Activated CD4-positive, alpha-beta T cell treated with anti-CD3 and anti-CD28 coated beads, Interleukin-2, amount 50 U/mL, for 16 hours (primary cell): ENCODE measurements at regions not wholly inside any gene's neighbourhood (a gene's known extent, or its start where the extent isn't known, plus 50 kb on each side); places are given as distances from the start of the nearest gene placed in this dataset.
"Not testable (repeated sequence)": the region's sequence is repeated elsewhere in the genome, so short reads cannot be mapped to it uniquely, and the experiment has no call there.

Source experiments
- DNase-seq: peaks from one replicate; pipeline ENCODE4 v3.0.0-alpha.2; 2020

DNA sequence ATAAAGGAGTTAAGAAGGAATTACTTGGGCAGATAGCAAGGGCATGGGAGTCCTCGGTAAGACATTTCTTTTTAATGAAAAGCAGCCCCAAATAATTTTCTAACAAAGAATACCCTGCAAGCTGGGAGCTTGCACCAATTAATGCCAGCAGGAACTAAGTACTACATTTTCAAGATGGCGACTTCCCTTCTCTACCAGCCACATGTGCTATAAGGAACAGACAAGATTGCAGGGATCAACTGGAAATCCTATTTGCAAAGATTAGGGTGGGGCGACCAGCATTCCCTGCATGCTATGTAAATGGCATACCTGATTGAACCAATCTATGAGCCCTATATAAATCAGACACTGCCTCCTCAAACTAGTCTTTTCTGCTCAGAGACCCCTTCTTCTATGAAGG lies 827.5 kb downstream of the ADCYAP1 start:
- no peak for DNase-seq

DNA sequence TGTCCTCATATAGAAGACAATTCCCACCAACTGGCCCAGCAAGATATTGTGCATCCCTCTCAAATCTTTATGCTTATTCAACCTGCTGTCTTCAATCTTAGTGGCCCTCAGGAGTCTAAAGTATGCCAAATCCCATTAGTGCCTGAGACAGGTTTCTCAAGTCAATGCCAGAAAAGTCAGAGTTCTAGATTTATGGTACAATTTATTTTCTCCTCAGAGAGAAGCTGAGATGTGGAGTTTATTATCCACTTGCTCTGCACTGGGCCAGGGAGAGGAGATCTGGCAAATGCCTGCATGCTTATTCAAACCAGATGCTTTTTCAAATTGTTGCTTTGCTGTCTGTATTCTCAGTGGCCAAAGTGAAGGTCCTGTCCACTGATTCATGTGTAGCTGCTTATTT lies 825.2 kb downstream of the METTL4 start:
- no peak for DNase-seq

GRCh38 chr18:1751249-1751648 lies 820.1 kb downstream of the METTL4 start:
- no peak for DNase-seq

- DNase-seq = no peak
Observed at GRCh38 chr18:1760901-1761300, 810.4 kb downstream of the METTL4 start.

DNA sequence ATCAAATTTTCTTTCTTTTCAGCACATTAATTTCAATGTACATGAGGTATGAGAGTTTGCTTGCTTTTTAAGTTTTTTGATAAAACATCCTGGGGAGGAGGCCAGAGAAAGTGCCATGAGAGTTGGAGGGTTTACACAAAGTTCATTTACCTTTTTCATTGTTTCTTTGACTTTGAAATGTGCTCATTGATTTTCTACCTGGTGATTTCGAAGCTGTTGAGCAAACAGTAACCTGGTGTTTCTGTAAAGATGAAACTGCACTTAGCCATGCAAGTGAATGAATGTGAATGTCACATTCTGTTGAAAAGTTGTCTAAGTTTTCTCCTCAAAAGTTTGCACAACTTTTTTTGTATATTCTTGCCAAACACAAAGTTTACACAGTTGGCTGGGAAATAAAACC lies 797.0 kb downstream of the METTL4 start:
- no peak for DNase-seq

DNA sequence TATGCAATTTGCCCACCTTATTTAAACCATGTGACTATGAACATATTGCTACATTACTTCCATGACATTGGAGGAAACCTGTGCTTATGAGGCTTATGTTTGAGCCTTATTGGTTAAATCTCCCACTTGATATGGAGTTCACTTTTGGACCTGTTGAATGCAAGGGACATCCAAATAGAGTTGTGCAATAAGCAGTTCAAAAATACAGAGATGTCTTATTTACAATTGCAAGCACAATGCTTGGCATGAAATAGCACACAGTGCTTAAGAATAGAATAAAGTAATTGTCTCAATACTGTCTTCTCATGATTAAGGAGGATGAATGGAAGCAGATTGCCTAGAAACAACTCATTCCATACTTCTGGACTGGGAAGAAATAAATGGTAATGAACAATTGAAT lies 793.5 kb downstream of the METTL4 start:
- DNase-seq = no peak

DNA sequence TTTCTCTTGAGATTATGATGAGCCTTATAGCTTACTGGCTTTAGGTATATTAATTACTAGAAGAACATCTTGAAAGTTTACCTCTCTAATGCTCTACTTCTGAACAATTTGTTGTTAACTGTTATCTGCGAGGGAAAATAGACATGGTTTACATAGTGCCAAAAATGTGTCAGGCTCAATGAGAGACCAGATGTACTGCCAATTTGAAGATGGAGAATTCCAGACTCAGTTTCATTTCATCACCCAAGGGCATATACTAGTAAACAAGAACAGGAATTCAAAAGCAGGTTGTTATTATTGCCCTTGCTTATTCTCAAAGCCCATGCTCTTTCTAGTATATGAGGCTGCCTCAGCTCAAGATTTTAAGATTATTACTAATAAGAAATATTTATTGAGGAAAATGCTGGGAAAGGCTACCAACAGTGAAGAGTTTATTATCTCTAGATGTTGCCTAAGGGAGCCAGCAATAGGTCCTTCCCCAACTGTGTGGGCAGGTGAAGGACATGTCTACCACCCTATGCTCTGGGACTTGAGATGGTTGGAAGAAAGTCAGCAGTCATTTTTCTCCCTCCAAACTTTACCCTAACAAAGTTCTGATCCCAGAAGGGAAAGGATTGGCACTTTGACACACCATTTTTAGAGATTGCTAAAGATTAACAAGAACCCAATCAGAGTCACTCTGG lies 792.7 kb downstream of the METTL4 start:
- DNase-seq = no peak

DNA sequence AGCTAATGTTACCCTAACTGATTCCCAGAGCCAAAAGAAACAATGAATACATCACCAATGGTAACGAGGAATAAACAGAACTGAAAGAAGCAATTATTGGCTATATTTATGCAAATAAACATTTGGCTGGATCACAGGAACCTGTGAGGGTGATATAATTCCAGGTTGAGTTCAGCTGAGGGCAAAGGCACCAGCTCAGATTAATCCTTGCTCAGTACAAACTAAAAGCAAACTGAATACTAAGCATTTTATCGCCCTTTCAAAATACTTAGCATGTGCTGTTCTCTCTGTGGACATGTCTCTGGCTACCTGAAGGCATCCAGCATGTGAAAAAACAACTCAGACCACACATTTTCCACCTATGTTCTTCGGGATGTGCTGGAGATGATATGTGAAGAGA lies 791.7 kb downstream of the METTL4 start:
- no peak for DNase-seq

GRCh38 chr18:1784113-1784512 lies 787.2 kb downstream of the METTL4 start:
- no peak for DNase-seq

DNA sequence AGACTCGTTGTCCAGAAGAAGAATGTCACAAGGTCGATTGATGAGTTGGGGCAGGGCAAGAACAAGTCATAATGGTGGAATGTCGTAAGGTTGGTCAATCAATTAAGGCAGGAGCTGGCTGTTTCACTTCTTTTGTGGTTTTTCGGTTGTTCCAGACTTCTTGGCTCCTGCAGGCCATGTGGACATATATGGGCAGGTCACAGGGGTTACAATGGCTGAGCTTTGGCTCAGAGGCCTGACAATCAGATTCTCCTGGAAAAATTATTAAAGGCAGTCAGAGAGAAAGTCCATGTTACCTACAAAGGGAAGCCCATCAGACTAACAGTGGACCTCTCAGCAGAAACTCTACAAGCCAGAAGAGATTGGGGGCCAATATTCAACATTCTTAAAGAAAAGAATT lies 785.3 kb downstream of the METTL4 start:
- DNase-seq = not testable (repeated sequence)

GRCh38 chr18:1796636-1797035 lies 774.7 kb downstream of the METTL4 start:
- no peak for DNase-seq

DNA sequence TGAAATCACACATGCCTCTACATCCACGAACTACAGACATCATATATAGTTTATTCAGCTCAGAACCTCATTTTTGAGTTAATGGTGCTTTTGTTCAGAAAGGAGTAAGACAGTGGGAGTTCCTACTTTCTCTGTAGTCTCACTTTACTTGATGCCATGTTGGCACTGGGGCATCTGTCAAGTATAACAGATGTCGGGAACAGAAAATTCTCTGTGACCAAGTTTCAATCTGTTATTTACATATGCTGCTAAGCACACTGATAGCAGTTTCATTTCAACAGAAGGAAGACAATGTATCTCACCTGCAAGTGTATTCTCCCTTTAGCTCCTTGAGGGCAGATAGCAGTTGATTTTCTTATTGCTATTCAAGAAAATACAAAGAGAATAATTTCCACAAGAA lies 774.1 kb downstream of the METTL4 start:
- DNase-seq = no peak

GRCh38 chr18:1805521-1805920 lies 765.8 kb downstream of the METTL4 start:
- DNase-seq = no peak

DNA sequence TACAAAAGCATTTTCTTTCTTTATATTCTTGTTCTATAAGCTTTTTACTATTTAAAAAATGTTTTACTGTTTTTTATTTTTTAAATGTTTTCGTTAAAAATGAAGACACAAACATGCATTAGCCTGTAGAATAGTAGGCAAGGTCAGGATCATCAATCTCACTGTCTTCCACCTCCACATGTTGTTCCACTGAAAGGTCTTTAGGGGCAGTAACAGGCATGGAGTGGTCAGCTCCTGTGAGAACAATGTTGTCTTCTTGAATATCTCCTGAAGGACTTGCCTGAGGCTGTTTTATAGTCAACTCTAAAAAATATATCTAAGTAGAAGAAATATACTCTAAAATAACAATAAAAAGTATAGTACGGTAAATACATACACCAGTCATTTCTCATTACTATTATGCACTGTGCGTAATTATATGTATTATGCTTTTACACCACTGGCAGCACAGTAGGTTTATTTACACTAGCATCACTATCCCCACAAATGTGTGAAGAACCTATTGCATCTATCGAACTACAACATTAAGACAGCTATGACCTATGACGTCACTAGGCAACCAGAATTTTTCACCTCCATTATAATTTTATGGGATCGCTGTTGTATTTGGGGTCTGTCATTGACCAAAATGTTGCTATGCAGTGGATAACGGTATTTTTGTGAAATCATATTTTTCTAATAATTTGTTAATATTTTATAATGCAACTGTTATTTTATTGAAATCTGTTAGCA lies 764.3 kb downstream of the METTL4 start:
- no peak for DNase-seq

- DNase-seq = no peak
Observed at GRCh38 chr18:1811282-1811681, 760.0 kb downstream of the METTL4 start.

- DNase-seq = no peak
Observed at GRCh38 chr18:1825296-1825695, 746.0 kb downstream of the METTL4 start.

- DNase-seq = no peak
Observed at GRCh38 chr18:1840878-1841277, 730.4 kb downstream of the METTL4 start.

- no peak for DNase-seq
Observed at GRCh38 chr18:1846640-1847039, 724.7 kb downstream of the METTL4 start.

DNA sequence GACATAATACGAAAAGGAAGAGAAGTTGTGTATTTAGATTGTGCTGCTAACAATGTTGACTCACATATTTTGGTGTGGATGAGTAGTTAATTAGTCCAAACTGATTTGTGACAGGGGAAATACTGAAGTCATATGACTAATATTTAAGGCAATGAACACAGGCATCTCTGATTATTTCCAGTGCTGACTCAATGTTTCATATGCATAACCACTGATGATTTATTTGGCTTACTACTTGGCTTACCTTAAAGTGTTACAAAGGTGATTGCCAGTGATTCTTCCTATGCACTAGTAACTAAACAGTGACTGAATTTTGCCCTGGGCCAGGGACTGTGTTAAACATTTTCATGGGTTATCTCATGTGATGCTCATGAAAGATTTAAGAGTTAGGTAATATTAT lies 722.6 kb downstream of the METTL4 start:
- DNase-seq = no peak

DNA sequence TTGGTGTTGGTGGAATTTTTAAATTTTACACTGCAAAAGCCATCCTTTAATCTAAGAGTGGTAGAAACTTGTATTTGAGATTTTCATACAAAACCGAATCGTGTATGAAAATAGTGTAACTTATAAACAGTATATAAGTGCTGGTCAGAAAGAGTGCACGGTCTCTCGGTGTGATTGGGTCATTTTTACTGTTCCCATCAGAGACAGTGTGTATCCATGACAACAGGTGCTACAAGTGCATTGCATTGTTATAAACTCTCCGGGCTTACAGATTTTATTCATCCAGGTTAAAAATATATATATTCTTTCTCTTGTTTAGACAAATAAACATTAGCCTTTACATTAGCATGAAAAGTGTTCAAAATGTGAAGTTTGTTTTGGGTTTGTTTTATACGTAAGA lies 721.9 kb downstream of the METTL4 start:
- DNase-seq = no peak

DNA sequence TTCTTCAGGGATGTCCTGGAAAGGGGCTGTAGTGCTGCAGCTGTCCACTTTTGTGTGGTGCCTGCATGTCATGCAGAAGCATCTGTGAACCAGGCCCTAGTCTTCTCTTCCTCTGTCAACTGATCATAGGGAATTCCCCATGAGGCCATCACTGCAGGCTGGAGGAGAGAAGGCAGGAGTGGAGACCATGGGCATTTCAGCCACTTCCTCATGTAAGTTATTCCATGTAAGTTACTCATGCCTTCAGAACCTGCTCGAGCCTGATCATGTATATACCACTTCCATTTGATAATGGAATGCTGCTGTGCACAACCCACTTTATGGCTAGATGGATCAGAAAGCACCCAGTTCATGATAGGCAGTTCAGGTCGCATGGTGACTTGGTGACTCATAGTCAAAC lies 714.0 kb downstream of the METTL4 start:
- DNase-seq = not testable (repeated sequence)

DNA sequence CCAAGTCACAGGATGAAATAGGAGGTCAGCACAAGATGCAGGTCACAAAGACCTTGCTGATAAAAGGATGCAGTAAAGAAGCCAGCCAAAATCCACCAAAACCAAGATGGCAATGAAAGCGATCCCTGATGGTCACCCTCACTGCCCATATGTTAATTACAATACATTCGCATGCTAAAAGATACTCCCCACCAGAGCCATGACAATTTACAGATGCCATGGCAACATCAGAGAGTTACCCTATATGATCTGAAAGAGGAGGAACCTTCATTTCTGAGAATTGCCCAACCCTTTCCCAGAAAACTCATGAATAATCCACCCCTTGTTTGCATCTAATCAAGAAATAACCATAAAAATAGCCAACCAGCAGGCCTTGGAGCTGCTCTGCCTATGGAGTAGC lies 709.8 kb downstream of the METTL4 start:
- no peak for DNase-seq

- DNase-seq = no peak
Observed at GRCh38 chr18:1865869-1866268, 705.4 kb downstream of the METTL4 start.

GRCh38 chr18:1872274-1872673 lies 699.0 kb downstream of the METTL4 start:
- DNase-seq = no peak

DNA sequence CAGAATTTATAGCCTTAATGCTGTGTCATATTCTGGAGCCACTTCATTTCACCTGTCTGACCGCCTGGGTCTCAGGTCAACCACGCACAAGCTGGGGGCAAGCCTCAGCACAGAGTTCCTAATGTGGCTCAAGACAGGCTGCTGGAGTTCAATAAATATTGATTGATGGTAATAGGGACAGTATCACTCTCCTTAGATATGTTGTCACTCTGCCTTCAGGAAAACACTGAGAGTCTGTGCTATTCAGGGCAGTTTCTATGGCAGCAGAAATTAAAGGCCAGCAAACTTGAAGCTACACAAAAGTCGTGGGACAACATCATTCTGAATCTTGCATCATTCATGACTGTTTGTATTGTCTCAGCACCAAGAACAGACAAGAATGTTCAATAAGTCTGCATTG lies 696.1 kb downstream of the METTL4 start:
- no peak for DNase-seq
